Stomach smooth muscle (tissue), 2 donors: ENCODE measurements at regions not wholly inside any gene's neighbourhood (a gene's known extent, or its start where the extent isn't known, plus 50 kb on each side); places are given as distances from the start of the nearest gene placed in this dataset.

Source experiments
- H3K27ac ChIP-seq: one replicate; pipeline ENCODE4 v1.7.0; 2013; ENCODE audit warnings: mild to moderate bottlenecking, low read length, inconsistent platforms
- H3K27me3 ChIP-seq, 2 donors: one replicate each; pipeline ENCODE4 v1.7.0; 2013; ENCODE audit warnings: low read length in 2 of 2; ENCODE audit not compliant: insufficient read depth in 2 of 2, control insufficient read depth in 1 of 2
- H3K36me3 ChIP-seq, 2 donors: one replicate each; pipeline ENCODE4 v1.7.0; 2013; ENCODE audit warnings: low read length in 2 of 2; ENCODE audit not compliant: control insufficient read depth in 2 of 2, insufficient read depth in 2 of 2
- H3K4me1 ChIP-seq: one replicate; pipeline ENCODE4 v1.7.0; 2013; ENCODE audit warnings: low read length; ENCODE audit not compliant: control insufficient read depth, insufficient read depth
- H3K4me3 ChIP-seq, 2 donors: one replicate each; pipeline ENCODE4 v1.7.0; 2013; ENCODE audit warnings: low read length in 2 of 2
- H3K9ac ChIP-seq, 2 donors: one replicate each; pipeline ENCODE4 v1.7.0; 2013; ENCODE audit warnings: low read length in 2 of 2, mild to moderate bottlenecking in 1 of 2
- H3K9me3 ChIP-seq, 2 donors: one replicate each; pipeline ENCODE4 v1.7.0; 2013; ENCODE audit warnings: low read length in 2 of 2; ENCODE audit not compliant: control insufficient read depth in 2 of 2
- donor health status: healthy.
- donor health status: Pancreatic carcinoma.

- H3K9ac ChIP-seq, result no peak overlapping the region
These were observed 973.7 kb downstream of the NSUN3 start for GRCh38 chr3:95036526-95037021.

DNA sequence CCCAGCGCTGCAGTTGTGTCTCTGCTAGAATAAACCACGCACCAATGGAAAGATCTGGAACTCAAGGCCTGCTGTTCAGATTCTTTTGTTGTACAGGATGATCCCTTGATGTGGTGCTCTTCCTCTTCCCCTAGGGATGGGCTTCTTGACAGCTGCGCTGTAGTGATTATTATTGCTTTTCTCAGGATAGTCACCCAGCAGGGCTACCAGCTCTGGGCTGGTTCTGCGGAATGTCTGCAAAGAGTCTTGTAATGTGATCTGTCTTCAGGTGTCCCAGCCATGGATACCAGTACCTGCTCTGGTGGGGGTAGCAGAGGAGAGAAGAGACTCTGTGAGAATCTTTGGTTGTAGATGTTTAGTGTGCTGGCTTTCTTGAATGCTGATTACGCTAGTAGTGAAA lies 974.2 kb downstream of the NSUN3 start:
- no peaks in the 10 kb centered on the region for H3K9me3 ChIP-seq
- no peaks in the 10 kb centered on the region for H3K27me3 ChIP-seq
- no peak overlapping the region for H3K27ac ChIP-seq
- H3K4me3 ChIP-seq, result no peak overlapping the region
- no peaks in the 10 kb centered on the region for H3K4me1 ChIP-seq
- no peaks in the 10 kb centered on the region for H3K36me3 ChIP-seq
- no peak overlapping the region for H3K9ac ChIP-seq

More at GRCh38 chr3:95036526-95037021, 973.7 kb downstream of the NSUN3 start:
- Histone ChIP-seq H3K27ac (no peak overlapping the region), H3K9me3 (no peaks in the 10 kb centered on the region), H3K4me1 (no peaks in the 10 kb centered on the region), H3K36me3 (no peaks in the 10 kb centered on the region), H3K4me3 (no peak overlapping the region), H3K27me3 (no peaks in the 10 kb centered on the region)

DNA sequence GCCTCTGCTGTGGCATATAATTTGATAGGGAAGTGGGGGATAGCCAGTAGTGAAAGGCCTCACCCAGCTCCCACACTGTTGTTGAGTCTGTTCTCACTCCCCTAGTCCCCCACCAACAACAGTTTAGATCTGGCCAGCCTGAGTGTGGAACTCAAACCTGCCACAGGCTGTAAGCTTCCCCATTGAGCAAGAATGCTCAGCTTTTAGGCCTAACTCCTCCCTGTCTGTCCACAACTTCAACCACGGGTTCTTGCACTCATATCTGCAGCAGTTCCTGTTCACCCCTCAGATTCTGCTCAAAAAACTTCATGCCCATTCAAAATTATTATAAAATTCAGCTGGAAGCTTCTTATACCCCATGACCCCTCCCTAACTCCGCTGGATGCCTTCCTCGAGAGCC lies 975.1 kb downstream of the NSUN3 start:
- H3K27ac ChIP-seq, result no peak overlapping the region
- no peaks in the 10 kb centered on the region for H3K9me3 ChIP-seq
- no peak overlapping the region for H3K9ac ChIP-seq
- H3K36me3 ChIP-seq, result no peaks in the 10 kb centered on the region
- H3K27me3 ChIP-seq, result no peaks in the 10 kb centered on the region
- no peaks in the 10 kb centered on the region for H3K4me1 ChIP-seq
- no peak overlapping the region for H3K4me3 ChIP-seq

DNA sequence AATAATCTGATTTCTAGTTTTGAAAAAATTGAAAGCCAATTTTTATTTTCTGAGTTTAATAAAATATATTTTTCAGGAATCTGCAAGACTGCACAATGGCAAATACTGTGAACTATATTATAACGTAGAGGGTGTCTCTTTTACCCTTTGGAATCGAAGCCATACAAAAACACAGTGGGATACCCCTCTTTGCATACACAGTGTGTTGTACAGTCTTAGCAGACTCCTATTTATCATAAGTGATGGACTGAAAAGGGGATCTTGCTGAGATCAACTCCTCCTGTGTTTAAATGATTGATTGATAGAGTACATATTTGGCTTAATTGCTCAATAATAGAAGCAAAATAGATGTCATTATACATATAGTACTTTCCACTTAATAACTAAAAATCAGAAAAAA lies 981.2 kb downstream of the NSUN3 start:
- Histone ChIP-seq H3K27me3 (no peaks in the 10 kb centered on the region), H3K4me3 (no peak overlapping the region), H3K4me1 (no peaks in the 10 kb centered on the region)

DNA sequence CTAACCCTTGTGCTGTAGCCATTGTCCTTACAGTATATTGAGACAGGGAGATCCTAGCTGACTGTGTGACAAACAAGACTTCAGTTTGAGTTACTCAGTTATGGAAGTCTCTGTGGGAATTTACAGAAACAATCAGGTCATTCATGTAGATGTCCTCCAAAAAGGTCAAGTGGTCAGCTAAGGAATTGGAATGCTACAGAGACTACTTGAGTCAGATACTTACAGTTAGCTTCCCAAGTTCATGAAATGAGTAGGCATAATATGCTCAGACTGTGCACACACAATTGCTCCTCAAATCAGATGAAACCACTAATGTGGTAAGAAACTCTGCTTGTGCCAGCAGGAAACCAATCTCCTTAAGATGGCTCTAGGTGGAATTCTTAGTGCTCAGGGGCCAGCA lies 985.7 kb downstream of the NSUN3 start:
- Histone ChIP-seq H3K36me3 (no peaks in the 10 kb centered on the region), H3K4me3 (no peak overlapping the region), H3K9ac (no peak overlapping the region), H3K27me3 (no peaks in the 10 kb centered on the region), H3K9me3 (no peaks in the 10 kb centered on the region), H3K27ac (no peak overlapping the region), H3K4me1 (no peaks in the 10 kb centered on the region)

More for the DNA sequence above, 981.2 kb downstream of the NSUN3 start:
- Histone ChIP-seq H3K36me3 (no peaks in the 10 kb centered on the region), H3K9ac (no peak overlapping the region), H3K27ac (no peak overlapping the region), H3K9me3 (no peaks in the 10 kb centered on the region)

- Histone ChIP-seq H3K9me3 (no peaks in the 10 kb centered on the region), H3K4me1 (no peaks in the 10 kb centered on the region), H3K36me3 (no peaks in the 10 kb centered on the region), H3K27ac (no peak overlapping the region), H3K4me3 (no peak overlapping the region), H3K27me3 (no peaks in the 10 kb centered on the region), H3K9ac (no peak overlapping the region)
These were observed 987.0 kb downstream of the NSUN3 start for GRCh38 chr3:95049841-95050240.

- Histone ChIP-seq H3K4me3 (no peak overlapping the region), H3K36me3 (no peaks in the 10 kb centered on the region), H3K4me1 (no peaks in the 10 kb centered on the region), H3K27me3 (no peaks in the 10 kb centered on the region), H3K9ac (no peak overlapping the region), H3K9me3 (no peaks in the 10 kb centered on the region), H3K27ac (no peak overlapping the region)
These were observed 992.4 kb downstream of the NSUN3 start for GRCh38 chr3:95055288-95055687.

- H3K9me3 ChIP-seq, result no peaks in the 10 kb centered on the region
- H3K27me3 ChIP-seq, result no peaks in the 10 kb centered on the region
- no peak overlapping the region for H3K4me3 ChIP-seq
- H3K36me3 ChIP-seq, result no peaks in the 10 kb centered on the region
- H3K9ac ChIP-seq, result no peak overlapping the region
- no peaks in the 10 kb centered on the region for H3K4me1 ChIP-seq
- H3K27ac ChIP-seq, result no peak overlapping the region
These were observed 1019.3 kb downstream of the NSUN3 start for GRCh38 chr3:95082191-95082590.

DNA sequence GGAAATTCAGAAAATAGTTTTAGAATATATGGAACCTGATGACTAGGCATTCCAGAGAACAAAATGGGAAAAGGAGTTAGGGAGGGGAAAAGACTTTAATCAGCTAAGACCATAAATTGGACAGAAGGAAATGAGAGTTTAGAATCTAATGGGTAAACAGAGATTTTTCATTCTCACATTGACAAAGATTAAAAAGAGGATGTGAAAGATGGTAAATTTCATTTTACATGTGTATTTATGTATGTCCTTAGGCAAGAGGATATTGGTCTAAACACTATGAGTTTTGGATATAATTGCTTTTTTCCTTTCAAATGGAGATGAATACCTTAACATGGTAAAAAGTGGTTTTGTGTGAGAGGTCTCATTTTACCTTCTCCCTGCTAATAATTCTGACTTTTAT lies 1021.9 kb downstream of the NSUN3 start:
- no peak overlapping the region for H3K4me3 ChIP-seq
- no peak overlapping the region for H3K27ac ChIP-seq

DNA sequence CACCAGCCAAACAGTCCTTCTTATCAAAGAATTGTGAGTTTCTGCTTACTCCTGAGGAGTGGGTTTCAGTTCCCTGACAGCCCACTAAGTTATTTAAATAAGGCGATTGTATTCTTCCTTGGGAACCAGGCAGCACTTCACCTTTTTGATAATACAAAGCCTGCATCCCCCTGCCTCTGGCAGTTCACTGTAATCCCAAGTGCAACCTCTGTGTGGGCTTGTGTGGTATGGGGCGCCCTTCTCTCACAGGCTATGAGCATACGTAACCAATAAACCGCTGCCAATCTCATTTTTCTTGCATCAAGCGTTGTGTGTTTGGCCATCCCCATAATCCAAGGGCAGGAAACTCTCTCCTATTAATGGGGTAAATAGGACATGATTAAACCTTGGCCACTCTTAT lies 1025.6 kb downstream of the NSUN3 start:
- Histone ChIP-seq H3K9me3 (no peaks in the 10 kb centered on the region), H3K4me3 (no peak overlapping the region), H3K36me3 (no peaks in the 10 kb centered on the region), H3K27me3 (no peaks in the 10 kb centered on the region), H3K27ac (no peak overlapping the region), H3K4me1 (no peaks in the 10 kb centered on the region), H3K9ac (no peak overlapping the region)

More for the DNA sequence above, 1021.9 kb downstream of the NSUN3 start:
- H3K4me1 ChIP-seq, result no peaks in the 10 kb centered on the region
- H3K9me3 ChIP-seq, result no peaks in the 10 kb centered on the region
- H3K36me3 ChIP-seq, result no peaks in the 10 kb centered on the region
- H3K27me3 ChIP-seq, result no peaks in the 10 kb centered on the region
- no peak overlapping the region for H3K9ac ChIP-seq

GRCh38 chr3:95097493-95097892 lies 1034.6 kb downstream of the NSUN3 start:
- Histone ChIP-seq H3K9me3 (no peaks in the 10 kb centered on the region), H3K4me3 (no peak overlapping the region), H3K4me1 (no peaks in the 10 kb centered on the region), H3K9ac (no peak overlapping the region), H3K27me3 (no peaks in the 10 kb centered on the region), H3K36me3 (no peaks in the 10 kb centered on the region), H3K27ac (no peak overlapping the region)
